ENCODE measurements at regions not wholly inside any gene's neighbourhood (a gene's known extent, or its start where the extent isn't known, plus 50 kb on each side); places are given as distances from the start of the nearest gene placed in this dataset.

DNA sequence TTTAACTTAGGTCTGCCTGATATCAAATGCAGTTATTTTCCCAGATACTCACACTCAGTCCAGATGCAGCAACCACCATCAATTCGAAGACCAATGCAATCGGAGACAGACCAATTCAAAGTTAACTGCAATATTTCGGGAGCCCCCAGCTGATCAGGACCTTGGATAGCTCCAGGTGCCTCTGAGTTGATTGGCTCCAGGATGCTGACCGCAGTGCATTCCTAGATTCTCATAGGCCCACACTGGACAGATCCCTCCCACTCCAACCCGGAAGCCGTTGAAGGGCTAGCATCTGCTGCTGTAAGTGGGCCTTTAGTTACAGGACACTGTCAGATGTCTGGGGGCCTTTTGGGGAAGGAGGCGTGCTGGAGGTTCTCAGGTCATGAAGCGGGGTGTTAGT, 89.5 kb upstream of the ATP2B2 start:
- no peak overlapping the region for H2AFZ ChIP-seq (ENCODE audit: control insufficient read depth, low read length)
- H3K9me3 ChIP-seq (ENCODE audit: control insufficient read depth, low read depth, low read length), result no peaks in the 10 kb centered on the region
- no peak overlapping the region for H3K4me3 ChIP-seq (ENCODE audit: control insufficient read depth in 2 of 3, extremely low read depth in 1 of 3, insufficient read depth in 2 of 3, low read depth in 1 of 3, low read length in 3 of 3)
- no peaks in the 10 kb centered on the region for H3K9me1 ChIP-seq (ENCODE audit: control insufficient read depth, extremely low read depth, insufficient read depth, low read length)
- dilution Hi-C loops (cut with MboI; ENCODE audit: extremely low pct_ligation_motif_present, low sequenced_read_pairs), result no loop called here
- peak; percentile 5 for DNase-seq (ENCODE audit: low read depth, low spot score)
- TF ChIP-seq EZH2 (IDR thresholded peaks at IDR 0.05; ENCODE audit: low read length), result no peak
- TF ChIP-seq, protein P1, sequence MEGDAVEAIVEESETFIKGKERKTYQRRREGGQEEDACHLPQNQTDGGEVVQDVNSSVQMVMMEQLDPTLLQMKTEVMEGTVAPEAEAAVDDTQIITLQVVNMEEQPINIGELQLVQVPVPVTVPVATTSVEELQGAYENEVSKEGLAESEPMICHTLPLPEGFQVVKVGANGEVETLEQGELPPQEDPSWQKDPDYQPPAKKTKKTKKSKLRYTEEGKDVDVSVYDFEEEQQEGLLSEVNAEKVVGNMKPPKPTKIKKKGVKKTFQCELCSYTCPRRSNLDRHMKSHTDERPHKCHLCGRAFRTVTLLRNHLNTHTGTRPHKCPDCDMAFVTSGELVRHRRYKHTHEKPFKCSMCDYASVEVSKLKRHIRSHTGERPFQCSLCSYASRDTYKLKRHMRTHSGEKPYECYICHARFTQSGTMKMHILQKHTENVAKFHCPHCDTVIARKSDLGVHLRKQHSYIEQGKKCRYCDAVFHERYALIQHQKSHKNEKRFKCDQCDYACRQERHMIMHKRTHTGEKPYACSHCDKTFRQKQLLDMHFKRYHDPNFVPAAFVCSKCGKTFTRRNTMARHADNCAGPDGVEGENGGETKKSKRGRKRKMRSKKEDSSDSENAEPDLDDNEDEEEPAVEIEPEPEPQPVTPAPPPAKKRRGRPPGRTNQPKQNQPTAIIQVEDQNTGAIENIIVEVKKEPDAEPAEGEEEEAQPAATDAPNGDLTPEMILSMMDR (optimal IDR thresholded peaks at IDR 0.05 in 1 of 3, IDR thresholded peaks at IDR 0.05 in 1 of 3, conservative IDR thresholded peaks at IDR 0.05 in 1 of 3; ENCODE audit: extremely low read depth in 1 of 3, insufficient read depth in 2 of 3, low read length in 3 of 3), result no peak
- H4K20me1 ChIP-seq (ENCODE audit: control insufficient read depth, extremely low read depth, insufficient read depth, low read length), result no peaks in the 10 kb centered on the region
- H3K4me1 ChIP-seq (ENCODE audit: control insufficient read depth, extremely low read depth, insufficient read depth, low read length), result no peaks in the 10 kb centered on the region
- no peak overlapping the region for H3K4me2 ChIP-seq (ENCODE audit: control insufficient read depth, extremely low read depth, insufficient read depth, low read depth, low read length)
- no peak overlapping the region for H3K27ac ChIP-seq (ENCODE audit: control insufficient read depth, insufficient read depth, low read length)
- H3K79me2 ChIP-seq (ENCODE audit: control insufficient read depth, insufficient read depth, low read length), result no peaks in the 10 kb centered on the region
- FAIRE-seq, result no peak
- H3K9ac ChIP-seq (ENCODE audit: control insufficient read depth, extremely low read depth, insufficient read depth, low read length), result no peak overlapping the region
- no peaks in the 10 kb centered on the region for H3K27me3 ChIP-seq (ENCODE audit: control insufficient read depth, extremely low read depth, insufficient read depth, low read length)
- H3K36me3 ChIP-seq (ENCODE audit: control insufficient read depth in 2 of 2, extremely low read depth in 1 of 2, insufficient read depth in 2 of 2, low read length in 2 of 2), result no peaks in the 10 kb centered on the region

DNA sequence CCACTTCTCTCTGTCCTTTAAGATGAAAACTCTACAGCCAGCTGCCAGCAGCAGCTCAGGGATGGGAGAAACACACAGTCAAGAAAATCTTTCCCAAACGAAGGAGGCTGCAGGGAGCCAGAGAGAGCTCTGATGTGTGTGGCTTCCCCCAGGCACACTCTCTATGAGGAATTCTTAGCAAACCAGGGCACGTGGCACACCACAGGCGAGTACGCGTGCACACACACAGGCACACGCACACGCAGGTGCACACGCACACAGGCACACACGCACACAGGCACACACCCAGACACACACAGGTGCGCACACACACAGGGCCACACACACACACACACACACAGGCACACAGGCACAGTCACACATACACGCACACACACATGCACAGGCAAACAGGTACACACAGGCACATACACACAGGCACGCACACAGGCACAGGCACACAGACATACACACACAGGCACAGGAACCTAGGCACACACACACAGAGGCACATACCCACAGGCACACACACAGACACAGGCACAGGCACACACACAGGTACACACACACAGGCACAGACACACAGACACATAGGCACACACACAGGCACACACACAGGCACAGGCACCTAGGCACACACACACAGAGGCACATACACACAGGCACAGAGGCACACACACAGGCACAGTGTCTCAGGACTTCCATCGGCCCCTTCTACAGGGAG, 91.5 kb upstream of the ATP2B2 start:
- Histone ChIP-seq H3K36me3 (ENCODE audit: control insufficient read depth in 2 of 2, extremely low read depth in 1 of 2, insufficient read depth in 2 of 2, low read length in 2 of 2) (no peaks in the 10 kb centered on the region), H3K4me1 (ENCODE audit: control insufficient read depth, extremely low read depth, insufficient read depth, low read length) (no peaks in the 10 kb centered on the region), H3K27ac (ENCODE audit: control insufficient read depth, insufficient read depth, low read length) (no peak overlapping the region), H3K9me1 (ENCODE audit: control insufficient read depth, extremely low read depth, insufficient read depth, low read length) (no peaks in the 10 kb centered on the region), H3K9me3 (ENCODE audit: control insufficient read depth, low read depth, low read length) (no peaks in the 10 kb centered on the region), H3K79me2 (ENCODE audit: control insufficient read depth, insufficient read depth, low read length) (no peaks in the 10 kb centered on the region), H3K9ac (ENCODE audit: control insufficient read depth, extremely low read depth, insufficient read depth, low read length) (no peak overlapping the region), H2AFZ (ENCODE audit: control insufficient read depth, low read length) (no peak overlapping the region), H3K4me2 (ENCODE audit: control insufficient read depth, extremely low read depth, insufficient read depth, low read depth, low read length) (no peak overlapping the region), H3K4me3 (ENCODE audit: control insufficient read depth in 2 of 3, extremely low read depth in 1 of 3, insufficient read depth in 2 of 3, low read depth in 1 of 3, low read length in 3 of 3) (no peak overlapping the region), H3K27me3 (ENCODE audit: control insufficient read depth, extremely low read depth, insufficient read depth, low read length) (peaks cover 8% of the 10 kb centered on the region), H4K20me1 (ENCODE audit: control insufficient read depth, extremely low read depth, insufficient read depth, low read length) (no peaks in the 10 kb centered on the region)
- FAIRE-seq (no peak), DNase-seq (ENCODE audit: low read depth, low spot score) (no peak)
- TF ChIP-seq, protein P1 (optimal IDR thresholded peaks at IDR 0.05 in 1 of 3, IDR thresholded peaks at IDR 0.05 in 1 of 3, conservative IDR thresholded peaks at IDR 0.05 in 1 of 3; ENCODE audit: extremely low read depth in 1 of 3, insufficient read depth in 2 of 3, low read length in 3 of 3), result no peak
- TF ChIP-seq EZH2 (IDR thresholded peaks at IDR 0.05; ENCODE audit: low read length), result no peak
- dilution Hi-C loops (cut with MboI; ENCODE audit: extremely low pct_ligation_motif_present, low sequenced_read_pairs), result no loop called here

Measured in keratinocyte (primary cell).